ENCODE measurements at regions not wholly inside any gene's neighbourhood (a gene's known extent, or its start where the extent isn't known, plus 50 kb on each side); places are given as distances from the start of the nearest gene placed in this dataset.

DNA sequence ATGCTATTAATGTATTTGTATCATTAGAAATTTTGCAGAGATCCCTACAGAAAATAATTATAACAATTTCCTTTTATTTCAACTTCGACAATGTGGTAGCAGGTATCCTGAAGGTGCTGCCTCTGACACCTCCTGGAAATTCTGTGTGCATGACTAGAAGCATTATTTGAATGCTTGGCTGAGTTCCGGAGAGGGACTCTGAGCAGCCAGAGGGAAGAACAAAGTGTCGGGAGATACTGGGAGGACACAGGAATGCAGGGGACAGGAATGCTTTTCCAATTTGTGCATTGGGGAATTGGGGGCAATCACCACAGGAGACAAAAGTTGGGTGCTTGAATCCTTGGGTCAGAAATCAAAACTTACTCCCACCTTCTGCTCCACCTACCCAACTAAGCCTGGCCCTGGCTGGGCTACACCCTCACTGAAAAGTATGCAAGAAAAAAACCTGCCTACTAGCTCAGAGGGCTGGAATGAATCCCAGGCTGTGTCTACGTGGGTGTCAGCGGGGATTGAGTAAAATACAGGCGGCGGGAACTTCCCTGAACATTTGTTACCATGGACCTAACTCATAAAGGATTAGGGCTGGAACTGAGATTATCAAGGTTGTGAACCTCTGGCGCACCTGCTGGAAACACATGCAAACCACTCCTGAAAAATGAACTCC is 299.3 kb downstream of the SOX11 start:
- DNase-seq: no peak

DNA sequence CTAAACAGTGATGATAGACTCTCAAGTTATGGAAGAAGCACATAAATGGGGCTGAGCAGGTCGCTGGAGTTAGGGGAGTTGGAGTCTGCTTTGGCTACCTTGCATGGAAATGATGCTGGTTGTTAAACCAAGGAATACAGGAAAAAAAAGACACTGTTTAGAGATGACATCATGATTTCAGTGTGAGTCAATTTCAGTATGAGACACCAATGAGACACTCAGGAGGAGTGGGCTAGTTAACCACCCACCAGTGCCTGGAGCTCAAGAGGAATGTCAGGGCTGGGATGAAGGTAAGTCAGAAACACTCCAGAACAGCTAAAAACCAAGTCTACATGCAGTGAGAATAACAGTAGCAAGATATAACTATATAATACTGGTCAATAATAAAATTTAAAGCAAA is 303.6 kb downstream of the SOX11 start:
- DNase-seq: no peak

DNA sequence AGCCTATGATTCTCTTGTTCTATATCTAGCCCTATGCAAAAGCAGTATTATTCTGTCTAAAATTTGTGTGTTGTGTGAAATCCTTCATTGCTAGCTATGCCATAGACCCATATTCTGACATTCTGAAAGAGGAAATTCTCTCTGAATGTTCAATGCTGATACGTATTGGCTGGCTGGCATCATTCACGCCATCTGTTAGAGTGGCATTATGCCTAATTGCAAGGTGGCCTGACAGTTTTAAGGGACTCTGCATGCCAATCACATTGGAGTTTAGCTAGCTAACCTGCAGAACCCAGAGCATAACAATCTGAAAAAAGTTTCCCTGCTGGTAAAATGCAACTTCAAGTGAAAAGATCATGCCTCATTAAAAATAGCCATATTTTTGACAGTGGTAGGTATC is 316.0 kb downstream of the SOX11 start:
- DNase-seq: no peak

DNA sequence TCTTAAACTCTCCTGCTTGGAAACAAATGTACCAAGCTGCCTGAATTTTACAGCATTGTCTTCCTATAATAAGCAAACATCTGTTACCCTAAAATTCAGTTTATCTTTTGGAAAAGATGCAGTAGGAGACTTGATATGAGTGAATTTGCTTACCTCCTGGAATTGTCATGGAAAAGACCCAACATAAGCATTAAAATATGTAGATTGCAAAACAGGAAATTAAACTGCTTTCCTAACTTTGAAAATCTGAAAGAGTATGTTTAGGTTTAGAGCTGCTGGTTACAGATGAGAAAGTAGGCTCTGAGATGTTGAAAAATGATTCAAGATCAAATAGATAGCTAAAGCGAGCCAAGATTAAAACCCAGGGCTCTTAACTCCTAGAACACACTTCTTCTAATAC is 316.5 kb downstream of the SOX11 start:
- no peak for DNase-seq

DNA sequence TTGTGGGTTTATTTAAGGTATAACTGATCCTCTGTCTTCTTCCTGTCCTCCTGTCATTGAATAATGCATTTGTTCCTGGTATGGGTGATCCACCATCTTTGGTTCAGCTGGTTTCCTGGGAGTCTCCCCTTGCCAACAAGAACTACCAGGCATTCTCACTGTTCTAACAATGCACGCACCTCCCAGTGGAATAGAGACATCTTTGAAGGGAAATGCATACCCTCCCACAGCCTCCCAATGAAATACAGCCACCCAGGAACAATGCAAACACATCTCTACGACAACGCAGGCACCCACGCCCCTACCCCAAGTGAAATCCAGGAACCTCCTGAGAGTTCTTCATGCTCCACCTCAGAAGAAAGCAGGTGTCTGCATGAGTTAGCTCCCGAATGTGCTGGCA is 318.0 kb downstream of the SOX11 start:
- DNase-seq: no peak

DNA sequence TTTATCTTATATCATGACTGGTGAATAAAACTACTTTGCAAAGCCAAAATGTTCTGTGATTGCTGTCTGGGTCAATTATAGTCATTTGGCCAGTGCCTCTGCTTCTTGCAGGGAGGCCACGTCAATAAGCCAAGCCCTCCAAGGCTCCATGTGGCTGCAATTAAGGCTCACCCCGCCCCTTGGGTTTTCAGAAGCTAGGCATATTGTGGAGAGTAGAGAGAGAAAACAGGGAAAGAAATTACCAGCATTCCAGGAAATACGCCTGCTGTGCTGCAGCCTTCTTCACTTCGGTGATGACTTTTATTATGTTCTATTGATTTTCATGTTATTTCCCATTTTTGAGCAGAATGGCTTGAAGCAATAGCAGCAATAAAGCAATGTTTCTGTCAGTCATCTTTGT is 319.7 kb downstream of the SOX11 start:
- no peak for DNase-seq

DNA sequence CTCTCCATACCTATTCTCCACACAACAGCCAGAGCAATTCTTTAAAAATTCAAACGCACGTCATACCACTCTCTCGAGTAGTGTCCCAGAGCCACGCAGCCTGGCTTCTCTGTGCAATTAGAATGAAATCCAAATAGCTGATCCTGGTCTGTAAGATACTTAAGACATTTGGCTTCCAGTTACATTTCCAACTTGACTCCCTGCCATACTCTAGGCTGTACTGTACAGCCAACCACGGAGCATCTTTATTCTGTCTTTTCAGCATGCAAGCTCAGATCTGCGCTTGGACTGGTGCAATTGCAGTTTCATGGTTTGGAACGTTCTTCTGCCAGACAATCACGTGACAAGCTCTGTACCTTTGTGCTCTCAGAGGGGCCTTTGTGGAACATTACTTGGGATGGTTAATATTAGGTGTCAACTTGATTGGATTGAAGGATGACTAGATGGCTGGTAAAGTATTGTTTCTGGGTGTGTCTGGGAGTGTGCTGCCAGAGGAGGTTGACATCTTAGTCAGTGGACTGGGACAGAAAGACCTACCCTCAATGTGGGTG is 325.6 kb downstream of the SOX11 start:
- no peak for DNase-seq

DNA sequence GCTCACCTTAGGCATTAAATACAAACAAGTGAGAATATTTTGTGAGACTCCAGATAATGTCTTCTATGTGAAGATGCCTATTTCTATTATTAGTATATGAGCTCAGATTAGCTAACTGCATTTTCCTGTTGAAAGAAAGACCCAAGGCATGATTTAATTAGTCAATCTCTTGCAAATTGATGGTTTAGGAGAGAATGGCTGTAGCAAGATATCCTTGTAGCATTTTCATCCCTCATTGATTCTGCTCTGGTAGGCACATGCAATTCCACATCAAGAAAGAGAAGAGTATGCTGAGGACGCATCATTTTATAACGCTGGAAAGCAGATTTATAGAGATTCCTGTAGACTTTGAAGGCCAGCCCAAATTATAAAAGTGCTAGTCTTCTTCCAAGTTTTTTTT is 332.0 kb downstream of the SOX11 start:
- DNase-seq: no peak

DNA sequence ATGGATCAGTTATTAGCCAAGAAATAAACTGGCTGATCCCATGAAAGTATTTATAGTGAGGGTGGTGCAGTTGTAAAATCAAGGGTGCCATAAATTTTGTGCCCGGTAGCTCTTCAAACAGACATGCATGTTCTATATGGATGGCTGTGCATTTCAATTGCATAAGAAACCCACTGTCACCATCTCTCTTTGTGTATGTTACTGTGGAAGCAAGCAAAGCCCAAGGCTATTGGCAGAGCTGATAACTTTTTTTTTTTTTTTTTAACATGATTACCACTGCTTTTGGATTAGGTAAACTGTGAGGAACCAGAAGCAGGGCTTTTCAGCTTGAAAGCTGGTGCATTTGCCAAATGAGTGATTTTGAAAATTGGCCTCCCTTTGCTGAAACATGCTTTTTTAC is 332.6 kb downstream of the SOX11 start:
- DNase-seq: no peak

DNA sequence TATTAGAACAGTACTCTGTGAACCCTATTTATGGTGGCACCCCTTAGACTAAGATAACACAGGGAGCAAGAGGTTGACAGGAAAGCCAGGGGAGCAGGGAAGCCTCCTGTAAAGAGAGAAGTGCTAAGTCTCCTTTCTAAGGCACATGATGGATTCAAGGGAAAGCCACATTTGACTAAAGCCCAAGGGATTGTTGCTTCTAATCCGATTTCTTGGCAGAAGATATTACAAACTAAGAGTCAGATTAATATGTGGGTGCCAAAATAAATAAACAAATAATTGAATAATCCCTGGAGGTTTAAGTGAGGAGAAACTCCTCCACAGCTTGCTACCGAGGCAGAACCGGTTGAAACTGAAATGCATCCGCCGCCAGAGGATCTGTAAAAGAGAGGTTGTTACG is 333.2 kb downstream of the SOX11 start:
- DNase-seq: no peak

DNA sequence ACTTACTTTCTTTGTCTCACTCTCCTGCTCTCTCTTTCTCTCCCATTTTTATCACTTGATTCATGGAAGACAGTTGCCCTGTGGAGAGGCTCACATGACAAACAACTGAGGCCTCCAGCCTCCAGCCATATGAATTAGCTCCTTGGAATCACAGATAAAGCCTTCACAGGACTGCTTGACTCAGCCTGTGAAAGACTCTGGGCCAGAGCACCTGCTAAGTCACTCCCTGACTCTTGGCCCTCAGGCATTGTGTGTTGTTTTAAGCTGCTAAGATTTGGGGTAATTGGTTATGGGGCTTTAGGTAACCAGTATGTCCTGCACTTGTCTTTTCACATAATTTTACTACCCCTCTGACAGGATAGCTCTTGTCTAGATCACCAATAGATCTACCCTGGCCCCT is 334.9 kb downstream of the SOX11 start:
- no peak for DNase-seq

DNA sequence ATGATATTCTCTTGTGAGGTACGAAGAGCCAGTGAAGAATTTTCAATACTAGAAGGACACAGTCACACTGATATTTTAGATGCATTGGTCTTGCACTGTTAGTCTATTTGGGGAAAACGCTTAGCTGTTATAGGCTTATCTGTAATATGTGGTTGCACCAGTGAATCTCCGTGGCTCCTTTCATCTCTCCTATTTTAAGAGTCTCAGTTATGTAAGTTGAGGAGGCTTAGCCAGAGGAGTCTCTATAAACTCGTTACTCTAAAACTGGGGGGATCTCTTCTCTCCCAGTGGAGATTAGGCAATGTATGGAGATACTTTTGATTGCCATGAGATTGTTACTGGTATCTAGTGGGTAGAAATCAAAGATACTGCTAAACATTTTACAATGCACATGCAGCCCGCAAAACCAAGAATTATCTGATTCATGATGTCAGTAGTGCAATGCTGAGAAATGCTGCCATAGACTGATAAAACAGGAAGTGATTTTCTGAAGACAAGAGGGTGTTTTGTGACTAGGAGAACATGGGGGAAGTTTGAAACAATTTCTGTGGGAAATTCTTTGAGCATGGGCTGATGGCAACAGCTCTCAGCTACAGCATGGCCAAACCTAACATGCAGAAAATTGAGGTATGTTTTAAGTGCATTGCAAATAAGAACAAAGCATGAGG is 339.1 kb downstream of the SOX11 start:
- no peak for DNase-seq

DNA sequence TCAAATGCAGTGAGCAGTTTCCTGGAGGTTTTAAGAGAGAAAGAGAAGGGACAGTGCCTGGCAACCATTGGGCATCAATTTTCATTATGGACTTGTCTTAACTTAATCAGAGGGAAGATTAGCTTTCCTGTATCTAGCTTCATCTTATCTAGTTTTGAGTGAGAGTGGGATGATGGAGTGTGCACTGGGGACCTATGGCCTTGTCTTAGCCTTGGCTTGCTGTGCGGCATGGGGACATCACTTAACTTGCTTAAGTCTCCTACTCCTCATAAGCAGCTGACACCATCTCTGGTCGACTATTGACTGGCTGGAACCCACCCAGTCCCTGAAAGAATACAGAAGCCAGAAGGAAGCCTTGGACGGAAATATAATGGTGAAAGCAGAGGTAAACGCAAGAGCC is 344.0 kb downstream of the SOX11 start:
- no peak for DNase-seq

DNA sequence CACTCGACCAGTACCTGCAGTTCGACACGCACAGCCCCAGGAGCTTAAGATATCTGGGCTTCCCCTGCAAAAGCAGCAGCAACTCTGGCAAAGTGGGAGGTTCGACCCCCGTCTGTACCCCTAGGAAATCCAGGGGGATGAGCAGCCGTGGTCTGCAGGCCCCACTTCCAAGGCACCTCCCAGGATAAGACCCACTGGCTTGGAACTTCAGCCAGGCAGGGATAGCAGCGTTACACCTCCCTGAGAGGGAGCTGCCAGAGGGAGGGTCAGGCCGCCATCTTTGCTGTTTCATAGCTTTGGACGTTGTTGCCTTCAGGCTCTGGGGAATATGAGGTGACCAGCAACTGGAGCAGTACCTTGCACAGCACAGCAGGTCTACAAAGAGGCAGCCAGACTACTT is 351.1 kb downstream of the SOX11 start:
- no peak for DNase-seq

DNA sequence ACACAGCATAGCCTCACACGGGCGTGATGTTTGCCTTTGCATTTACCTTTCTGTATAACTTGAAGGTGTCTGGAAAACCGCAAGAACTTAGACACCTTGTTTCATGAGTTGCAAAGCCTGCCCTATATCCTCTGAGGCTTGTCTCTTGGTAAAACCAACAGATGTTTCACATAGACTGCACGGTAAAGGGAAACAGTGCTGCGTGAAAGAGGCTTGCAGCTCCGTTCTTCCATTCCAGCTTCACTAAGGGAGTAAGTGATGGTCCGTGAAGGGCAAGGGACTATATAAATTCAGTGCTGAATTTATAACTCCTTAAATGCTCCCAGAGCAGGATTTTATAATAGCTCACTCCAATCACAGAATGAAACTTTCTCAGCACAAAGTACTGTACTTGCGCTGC is 360.5 kb downstream of the SOX11 start:
- DNase-seq: no peak

DNA sequence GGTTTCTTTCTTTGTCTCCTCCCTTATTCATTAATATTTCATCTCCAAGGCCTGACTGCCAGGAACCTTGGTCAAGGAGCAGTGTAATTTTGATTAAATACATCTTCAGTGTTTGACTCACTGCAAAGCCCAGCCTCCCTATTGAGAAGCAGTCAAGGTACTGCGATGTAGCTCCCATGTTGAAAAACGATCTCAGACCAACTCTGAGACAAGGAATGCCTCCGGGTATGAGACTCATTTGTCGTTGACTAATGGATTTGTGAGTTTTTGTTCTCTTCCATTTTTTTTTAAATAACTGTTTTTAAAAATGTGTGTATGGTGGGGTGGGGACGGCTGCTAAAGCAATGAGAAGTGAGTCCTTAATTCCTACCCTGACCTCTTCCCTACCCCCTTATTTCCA is 361.6 kb downstream of the SOX11 start:
- DNase-seq: no peak

DNA sequence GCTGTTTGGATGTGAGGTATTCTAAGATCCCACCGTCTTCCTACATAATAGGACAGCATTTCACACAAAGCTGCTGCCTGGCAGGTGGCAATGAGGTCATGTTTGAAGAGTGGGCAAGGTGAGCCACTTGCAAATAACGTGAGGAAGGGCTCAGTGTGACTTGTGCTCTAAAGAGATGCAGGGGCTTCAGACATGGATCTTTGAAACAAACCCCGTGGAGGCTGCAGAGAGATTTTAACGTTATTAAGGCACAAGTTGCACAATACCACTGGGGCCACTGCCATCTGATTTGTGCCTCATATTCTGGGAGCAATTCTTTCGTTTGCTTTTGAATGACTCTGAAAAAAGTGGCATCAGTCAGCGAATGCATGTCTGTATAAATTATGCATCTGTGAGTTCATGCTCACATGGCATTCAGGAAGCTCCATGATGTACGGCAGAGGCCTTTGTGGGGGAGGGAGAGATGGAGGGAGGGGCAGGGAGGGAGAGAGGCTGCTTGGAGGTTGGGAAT is 362.0 kb downstream of the SOX11 start:
- DNase-seq: no peak

DNA sequence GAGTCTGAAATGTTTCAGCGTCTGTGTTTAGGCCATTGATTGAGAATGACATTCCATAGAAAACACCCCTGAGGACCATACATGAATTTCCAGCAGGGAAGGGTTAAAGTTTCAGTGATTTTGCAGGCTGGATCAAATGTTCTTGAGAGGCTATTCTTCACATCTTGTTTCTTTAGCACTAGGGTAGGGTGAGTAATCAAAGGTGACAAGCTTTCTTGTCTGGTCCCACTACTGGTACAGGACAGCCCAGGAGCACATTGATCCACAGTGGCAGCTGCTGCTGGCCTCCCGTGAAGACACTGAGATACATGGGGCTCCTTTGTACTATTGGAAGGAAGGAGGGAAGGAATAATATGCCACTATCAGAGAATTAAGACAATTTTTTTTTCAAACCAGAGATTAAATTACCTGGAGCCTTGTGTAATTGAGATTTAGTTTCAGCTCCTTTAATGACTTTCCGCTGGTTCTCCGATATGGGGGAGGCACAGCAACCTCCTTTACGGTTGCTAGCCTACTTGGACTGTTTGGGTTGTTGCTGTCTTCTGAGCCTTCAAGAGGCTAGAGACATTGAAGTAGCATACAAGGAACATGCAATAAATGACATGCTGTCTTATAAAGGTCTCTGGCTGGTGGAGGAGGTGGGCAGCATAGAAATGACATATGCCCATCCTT is 368.9 kb downstream of the SOX11 start:
- DNase-seq: no peak

DNA sequence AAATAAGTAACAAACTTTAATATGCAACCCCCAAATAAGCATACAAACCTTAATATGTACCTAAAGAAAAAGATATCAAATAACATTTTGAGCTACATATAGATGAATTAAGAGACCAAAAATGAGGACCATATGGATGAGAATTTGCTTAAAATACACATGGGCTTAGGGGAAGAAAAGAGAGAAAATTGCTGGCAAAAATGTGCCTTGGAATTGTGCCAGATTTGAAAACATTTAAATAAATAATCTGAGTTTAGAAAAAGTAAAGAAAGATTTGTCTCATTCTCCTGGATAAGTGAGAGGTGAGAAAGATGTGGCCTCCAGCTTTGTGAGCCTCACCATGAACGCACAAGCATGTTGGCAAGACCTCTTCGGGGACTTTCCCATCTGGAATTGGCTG is 372.6 kb downstream of the SOX11 start:
- DNase-seq: no peak

DNA sequence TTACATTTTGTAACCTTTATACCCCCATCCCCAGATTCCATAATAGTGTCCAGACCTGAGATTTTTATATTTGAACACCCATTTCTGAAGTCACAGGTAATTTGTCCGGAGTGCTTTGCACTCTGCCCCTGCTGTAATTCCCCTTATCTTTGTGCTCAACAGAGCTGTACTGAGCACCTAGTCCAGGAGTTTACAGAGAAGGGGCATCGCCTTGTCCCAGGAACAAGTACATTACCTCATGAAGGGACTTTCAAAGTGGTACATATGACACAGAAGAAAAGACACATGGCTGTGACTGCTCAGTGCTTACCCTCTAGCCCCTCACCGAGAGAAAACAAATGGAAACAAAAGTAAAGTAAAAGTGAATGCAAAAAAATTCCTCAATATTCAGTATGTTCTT is 373.5 kb downstream of the SOX11 start:
- no peak for DNase-seq

DNA sequence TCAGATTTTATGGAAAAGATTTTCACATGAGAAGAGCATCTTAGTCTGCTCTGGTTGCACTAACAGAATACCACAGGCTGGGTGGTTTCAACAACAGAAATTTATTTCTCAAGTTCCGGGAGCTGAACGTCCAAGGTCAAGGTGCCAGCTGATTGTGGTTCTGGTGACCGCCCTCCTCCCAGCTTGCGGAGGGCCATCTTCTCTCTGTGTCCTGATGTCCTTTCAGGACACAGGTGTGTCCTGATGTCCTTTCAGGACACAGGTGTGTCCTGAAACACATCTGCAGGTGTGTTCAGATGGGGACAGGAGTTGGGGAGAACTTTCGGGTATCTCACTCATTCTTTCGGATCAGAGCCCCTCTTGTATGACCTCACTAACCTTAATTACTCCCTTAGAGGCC is 374.9 kb downstream of the SOX11 start:
- no peak for DNase-seq

DNA sequence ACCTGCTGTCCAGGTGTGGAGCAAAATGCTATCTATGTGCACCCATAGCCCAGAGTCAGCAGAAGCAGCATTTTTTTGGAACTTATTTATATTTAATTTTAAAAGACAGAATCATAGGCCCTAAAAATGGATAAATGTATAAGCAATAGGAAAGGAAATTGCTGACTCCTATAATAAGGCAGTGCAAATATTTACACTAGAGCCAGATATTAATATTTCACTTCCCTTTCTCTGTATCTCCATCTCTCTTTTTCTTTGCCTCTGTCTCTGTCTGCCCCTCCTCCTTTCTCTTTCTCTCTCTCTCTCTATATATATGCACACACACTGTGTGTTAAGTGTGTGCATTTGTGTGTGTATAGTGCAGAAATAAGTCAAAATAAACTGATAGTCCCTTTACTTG is 375.6 kb downstream of the SOX11 start:
- DNase-seq: no peak

DNA sequence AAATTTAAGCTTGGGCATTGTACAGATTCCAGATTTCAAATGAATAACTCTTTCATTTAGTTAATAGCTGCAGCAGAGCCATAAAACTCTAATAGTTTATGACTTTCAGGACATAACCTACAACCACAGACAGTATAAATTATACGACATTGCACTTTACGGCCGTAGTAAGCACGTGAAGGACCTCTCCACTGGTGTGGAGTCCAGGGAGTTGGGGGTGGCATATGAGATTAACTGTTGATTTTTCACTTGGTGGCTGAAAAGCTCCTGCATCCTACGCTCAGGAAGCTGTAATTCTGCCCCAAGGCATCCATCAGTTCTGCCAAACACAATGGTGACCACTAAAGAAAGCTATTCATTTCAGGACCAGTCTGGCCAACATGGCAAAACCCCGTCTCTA is 376.2 kb downstream of the SOX11 start:
- no peak for DNase-seq

DNA sequence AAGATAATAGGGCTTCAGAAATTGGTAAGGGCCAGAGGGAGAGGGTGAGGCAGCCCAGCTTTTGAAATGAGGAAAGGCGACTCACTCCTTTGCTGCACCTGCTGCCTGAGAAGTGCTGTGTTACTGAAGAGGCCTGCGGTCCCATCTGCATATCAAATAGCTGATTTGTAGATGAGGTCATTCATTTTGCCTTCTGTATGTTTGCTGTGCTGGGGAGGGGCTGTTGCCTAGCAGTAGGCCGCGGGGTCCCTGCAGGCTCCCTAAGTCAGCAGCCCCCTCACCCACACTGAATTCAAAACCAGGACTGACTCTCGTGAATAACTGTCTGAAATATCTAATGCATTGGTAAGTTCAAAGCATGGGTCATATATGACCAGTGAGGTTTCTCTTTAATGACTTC is 377.2 kb downstream of the SOX11 start:
- no peak for DNase-seq
